ENCODE measurements at regions not wholly inside any gene's neighbourhood (a gene's known extent, or its start where the extent isn't known, plus 50 kb on each side); places are given as distances from the start of the nearest gene placed in this dataset.

GRCh38 chr3:31159331-31160039 is 265.0 kb upstream of the GADL1 start:
- no peak for TF ChIP-seq POLR2A (IDR thresholded peaks at IDR 0.05)
- TF ChIP-seq, protein P1, sequence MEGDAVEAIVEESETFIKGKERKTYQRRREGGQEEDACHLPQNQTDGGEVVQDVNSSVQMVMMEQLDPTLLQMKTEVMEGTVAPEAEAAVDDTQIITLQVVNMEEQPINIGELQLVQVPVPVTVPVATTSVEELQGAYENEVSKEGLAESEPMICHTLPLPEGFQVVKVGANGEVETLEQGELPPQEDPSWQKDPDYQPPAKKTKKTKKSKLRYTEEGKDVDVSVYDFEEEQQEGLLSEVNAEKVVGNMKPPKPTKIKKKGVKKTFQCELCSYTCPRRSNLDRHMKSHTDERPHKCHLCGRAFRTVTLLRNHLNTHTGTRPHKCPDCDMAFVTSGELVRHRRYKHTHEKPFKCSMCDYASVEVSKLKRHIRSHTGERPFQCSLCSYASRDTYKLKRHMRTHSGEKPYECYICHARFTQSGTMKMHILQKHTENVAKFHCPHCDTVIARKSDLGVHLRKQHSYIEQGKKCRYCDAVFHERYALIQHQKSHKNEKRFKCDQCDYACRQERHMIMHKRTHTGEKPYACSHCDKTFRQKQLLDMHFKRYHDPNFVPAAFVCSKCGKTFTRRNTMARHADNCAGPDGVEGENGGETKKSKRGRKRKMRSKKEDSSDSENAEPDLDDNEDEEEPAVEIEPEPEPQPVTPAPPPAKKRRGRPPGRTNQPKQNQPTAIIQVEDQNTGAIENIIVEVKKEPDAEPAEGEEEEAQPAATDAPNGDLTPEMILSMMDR (IDR thresholded peaks at IDR 0.05) = no peak
- no peak for TF ChIP-seq EP300 (IDR thresholded peaks at IDR 0.05)
